ENCODE measurements at regions not wholly inside any gene's neighbourhood (a gene's known extent, or its start where the extent isn't known, plus 50 kb on each side); places are given as distances from the start of the nearest gene placed in this dataset.

- no peak overlapping the region for H3K4me3 ChIP-seq (ENCODE audit: low read depth, low read length)
- TF ChIP-seq CTCF (IDR thresholded peaks at IDR 0.05; ENCODE audit: insufficient read depth, low read depth, low read length) = no peak
- DNase-seq (ENCODE audit: low read depth) = no peak
Measured at GRCh38 chr5:68920888-68921287, 172.9 kb upstream of the SLC30A5 start.

GRCh38 chr5:68922172-68922987 is 171.4 kb upstream of the SLC30A5 start:
- DNase-seq (ENCODE audit: low read depth) = no peak
- TF ChIP-seq CTCF (IDR thresholded peaks at IDR 0.05; ENCODE audit: insufficient read depth, low read depth, low read length) = no peak
- H3K4me3 ChIP-seq (ENCODE audit: low read depth, low read length) = no peak overlapping the region

- H3K4me3 ChIP-seq (ENCODE audit: low read depth, low read length) = no peak overlapping the region
- DNase-seq (ENCODE audit: low read depth) = peak; percentile 77
- no peak for TF ChIP-seq CTCF (IDR thresholded peaks at IDR 0.05; ENCODE audit: insufficient read depth, low read depth, low read length)
Measured at GRCh38 chr5:68924481-68925145, 169.2 kb upstream of the SLC30A5 start.

GRCh38 chr5:68928617-68929302 is 165.1 kb upstream of the SLC30A5 start:
- TF ChIP-seq CTCF (IDR thresholded peaks at IDR 0.05; ENCODE audit: insufficient read depth, low read depth, low read length) = no peak
- DNase-seq (ENCODE audit: low read depth) = no peak
- no peak overlapping the region for H3K4me3 ChIP-seq (ENCODE audit: low read depth, low read length)

- no peak overlapping the region for H3K4me3 ChIP-seq (ENCODE audit: low read depth, low read length)
- DNase-seq (ENCODE audit: low read depth) = no peak
- TF ChIP-seq CTCF (IDR thresholded peaks at IDR 0.05; ENCODE audit: insufficient read depth, low read depth, low read length) = no peak
Measured at GRCh38 chr5:68930139-68930538, 163.7 kb upstream of the SLC30A5 start.

- no peak overlapping the region for H3K4me3 ChIP-seq (ENCODE audit: low read depth, low read length)
- no peak for TF ChIP-seq CTCF (IDR thresholded peaks at IDR 0.05; ENCODE audit: insufficient read depth, low read depth, low read length)
- no peak for DNase-seq (ENCODE audit: low read depth)
Measured at GRCh38 chr5:68932830-68933434, 160.9 kb upstream of the SLC30A5 start.

Measured in fibroblast of villous mesenchyme (primary cell).